ENCODE measurements at regions not wholly inside any gene's neighbourhood (a gene's known extent, or its start where the extent isn't known, plus 50 kb on each side); places are given as distances from the start of the nearest gene placed in this dataset.

DNA sequence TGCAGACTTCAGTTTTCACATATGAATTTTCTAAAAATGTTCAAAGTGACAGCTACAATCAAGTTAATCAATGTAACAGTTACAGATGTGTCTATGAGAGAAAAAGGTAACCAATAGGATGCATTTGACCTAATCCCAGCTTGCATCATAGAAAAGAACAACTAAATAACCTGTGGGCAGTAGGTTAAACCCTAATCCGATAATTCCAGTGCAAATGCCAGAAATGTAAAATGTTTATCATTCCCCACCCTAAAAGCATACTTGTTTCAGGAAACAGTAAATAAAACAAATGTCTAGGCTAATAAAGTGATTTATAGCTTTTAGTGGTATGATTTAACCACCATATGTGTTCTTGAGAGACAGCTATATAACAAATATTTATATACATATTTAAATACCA lies 592.6 kb downstream of the PRELID2 start:
- H3K36me3 ChIP-seq (ENCODE audit: insufficient read depth, low read length) = no peaks in the 10 kb centered on the region
- H3K9me3 ChIP-seq (ENCODE audit: low read length) = no peaks in the 10 kb centered on the region
- no peak for TF ChIP-seq EZH2 (IDR thresholded peaks at IDR 0.05; ENCODE audit: borderline replicate concordance, low read length)
- no peak for TF ChIP-seq CTCF (IDR thresholded peaks at IDR 0.05; ENCODE audit: low read length)
- no peaks in the 10 kb centered on the region for H4K20me1 ChIP-seq (ENCODE audit: insufficient read depth, low read length)
- no peak overlapping the region for H3K4me2 ChIP-seq (ENCODE audit: low read length)
- H3K4me3 ChIP-seq (ENCODE audit: low read depth, low read length, poor library complexity, severe bottlenecking) = no peak overlapping the region
- H3F3A ChIP-seq (ENCODE audit: insufficient read depth, low read length) = no peaks in the 10 kb centered on the region
- H3K27me3 ChIP-seq (ENCODE audit: insufficient read depth, low read length) = no peaks in the 10 kb centered on the region
- no peaks in the 10 kb centered on the region for H3K9me2 ChIP-seq (ENCODE audit: low read depth, low read length)
- H3K27ac ChIP-seq (ENCODE audit: low read depth, low read length, poor library complexity, severe bottlenecking) = no peak overlapping the region
- no peaks in the 10 kb centered on the region for H3K79me2 ChIP-seq (ENCODE audit: insufficient read depth, low read length)
- H3K9ac ChIP-seq (ENCODE audit: low read length) = no peak overlapping the region
- H3K4me1 ChIP-seq (ENCODE audit: insufficient read depth, low read length, severe bottlenecking) = no peaks in the 10 kb centered on the region
- no peak overlapping the region for H2AFZ ChIP-seq (ENCODE audit: low read length)

- H2AFZ ChIP-seq (ENCODE audit: low read length) = no peak overlapping the region
- H3K9me3 ChIP-seq (ENCODE audit: low read length) = no peaks in the 10 kb centered on the region
- H3F3A ChIP-seq (ENCODE audit: insufficient read depth, low read length) = no peaks in the 10 kb centered on the region
- no peak overlapping the region for H3K9ac ChIP-seq (ENCODE audit: low read length)
- no peaks in the 10 kb centered on the region for H3K36me3 ChIP-seq (ENCODE audit: insufficient read depth, low read length)
- TF ChIP-seq EZH2 (IDR thresholded peaks at IDR 0.05; ENCODE audit: borderline replicate concordance, low read length) (no peak), CTCF (IDR thresholded peaks at IDR 0.05; ENCODE audit: low read length) (peak; percentile 76)
- H3K27ac ChIP-seq (ENCODE audit: low read depth, low read length, poor library complexity, severe bottlenecking) = no peak overlapping the region
- H3K4me3 ChIP-seq (ENCODE audit: low read depth, low read length, poor library complexity, severe bottlenecking) = no peak overlapping the region
- no peaks in the 10 kb centered on the region for H3K79me2 ChIP-seq (ENCODE audit: insufficient read depth, low read length)
- H4K20me1 ChIP-seq (ENCODE audit: insufficient read depth, low read length) = no peaks in the 10 kb centered on the region
- H3K4me2 ChIP-seq (ENCODE audit: low read length) = no peak overlapping the region
- H3K27me3 ChIP-seq (ENCODE audit: insufficient read depth, low read length) = no peaks in the 10 kb centered on the region
- H3K9me2 ChIP-seq (ENCODE audit: low read depth, low read length) = no peaks in the 10 kb centered on the region
- no peaks in the 10 kb centered on the region for H3K4me1 ChIP-seq (ENCODE audit: insufficient read depth, low read length, severe bottlenecking)
Observed at GRCh38 chr5:145237843-145238242, 597.3 kb downstream of the PRELID2 start.

- Histone ChIP-seq H3K4me2 (ENCODE audit: low read length) (no peak overlapping the region), H3K36me3 (ENCODE audit: insufficient read depth, low read length) (no peaks in the 10 kb centered on the region), H4K20me1 (ENCODE audit: insufficient read depth, low read length) (no peaks in the 10 kb centered on the region), H3K9me3 (ENCODE audit: low read length) (no peaks in the 10 kb centered on the region), H3K9me2 (ENCODE audit: low read depth, low read length) (no peaks in the 10 kb centered on the region), H3K4me3 (ENCODE audit: low read depth, low read length, poor library complexity, severe bottlenecking) (no peak overlapping the region), H3K27me3 (ENCODE audit: insufficient read depth, low read length) (no peaks in the 10 kb centered on the region), H3K27ac (ENCODE audit: low read depth, low read length, poor library complexity, severe bottlenecking) (no peak overlapping the region), H3K79me2 (ENCODE audit: insufficient read depth, low read length) (no peaks in the 10 kb centered on the region), H3F3A (ENCODE audit: insufficient read depth, low read length) (no peaks in the 10 kb centered on the region), H2AFZ (ENCODE audit: low read length) (no peak overlapping the region), H3K4me1 (ENCODE audit: insufficient read depth, low read length, severe bottlenecking) (no peaks in the 10 kb centered on the region), H3K9ac (ENCODE audit: low read length) (no peak overlapping the region)
- TF ChIP-seq EZH2 (IDR thresholded peaks at IDR 0.05; ENCODE audit: borderline replicate concordance, low read length) (no peak), CTCF (IDR thresholded peaks at IDR 0.05; ENCODE audit: low read length) (no peak)
Observed at GRCh38 chr5:145236983-145237382, 598.2 kb downstream of the PRELID2 start.

Measured in OCI-LY1 (cell line).